K562 (cell line): ENCODE measurements at regions not wholly inside any gene's neighbourhood (a gene's known extent, or its start where the extent isn't known, plus 50 kb on each side); places are given as distances from the start of the nearest gene placed in this dataset.

Source experiments
- ATAC-seq: fragments of 200-7000 bp; cut with Tn5 transposase; 3 replicates; pipeline ENCODE4 v1.9.1; 2020; ENCODE audit warnings: moderate library complexity
- BruUV-seq: library from RNA; stranded (reverse); fragments of 400-500 nt; replicated peaks from 2 replicates; lab custom pipeline; 2021; lab: Mats Ljungman, UMichigan
- CTCF ChIA-PET: fragments of 300-600 bp; formaldehyde crosslinking; extraction: SDS; loops from one replicate; lab custom pipeline; 2021; ENCODE audit warnings: low intra/inter-chr PET ratio; lab: Yijun Ruan, JAX
- POLR2A ChIA-PET: fragments of 300-600, 350-650 bp; sonication (Branson Sonifier 250); formaldehyde crosslinking; extraction: SDS; loops from one replicate; lab custom pipeline; 2021; ENCODE audit warnings: antibody characterized with exemption, inconsistent platforms; lab: Yijun Ruan, JAX
- DNase-seq, 4 experiments: peaks; one replicate each; pipeline versions ENCODE4 v3.0.0 to v3.0.0-alpha.2; 2011 to 2018; ENCODE audit warnings: low spot score in 3 of 4, mixed read lengths in 3 of 4; ENCODE audit errors: extremely low read depth in 1 of 4
- FAIRE-seq: peaks from 2 replicates; lab custom pipeline; 2011; peaks lifted over from hg19 to GRCh38; lab: Jason Lieb, UNC
- H2AFZ ChIP-seq: 2 replicates; pipeline ENCODE4 v1.6.0; 2011; ENCODE audit warnings: low read depth, low read length, control low read depth, inconsistent platforms
- H3K27ac ChIP-seq: fragments of 200-600 bp; 3 replicates; pipeline ENCODE4 v1.8.0; 2011; ENCODE audit warnings: low read depth, mild to moderate bottlenecking, control low read depth, inconsistent platforms, low read length, moderate library complexity, mixed read lengths; ENCODE audit errors: extremely low read depth
- H3K27me3 ChIP-seq, 2 experiments: fragments of 300-600 bp in 1 of 2; 2 replicates in 1 of 2; 3 replicates in 1 of 2; pipeline versions ENCODE4 v1.6.0 to v1.8.0; 2011; ENCODE audit warnings: inconsistent platforms in 2 of 2, low read length in 2 of 2, mild to moderate bottlenecking in 1 of 2, mixed read lengths in 1 of 2, moderate library complexity in 1 of 2; ENCODE audit not compliant: control insufficient read depth in 2 of 2, insufficient read depth in 2 of 2
- H3K36me3 ChIP-seq: fragments of 300-600 bp; 3 replicates; pipeline ENCODE4 v1.8.0; 2011; ENCODE audit warnings: mild to moderate bottlenecking, low read length, inconsistent platforms; ENCODE audit not compliant: control insufficient read depth, insufficient read depth
- H3K4me1 ChIP-seq, 2 experiments: fragments of 200-600 bp in 1 of 2; replicated peaks in 1 of 2; 2 replicates in 1 of 2; 3 replicates in 1 of 2; pipeline versions ENCODE4 v1.5.1 to v1.8.0; 2011; ENCODE audit warnings: inconsistent platforms in 2 of 2, low read length in 2 of 2, mild to moderate bottlenecking in 1 of 2, mixed read lengths in 1 of 2, moderate library complexity in 1 of 2; ENCODE audit not compliant: control insufficient read depth in 2 of 2, insufficient read depth in 2 of 2
- H3K4me2 ChIP-seq: 2 replicates; pipeline ENCODE4 v1.6.1; 2011; ENCODE audit warnings: low read length, control low read depth, inconsistent platforms, mixed read lengths; ENCODE audit not compliant: insufficient read depth
- H3K4me3 ChIP-seq: fragments of 200-600 bp; sonication (generic), shearing (Covaris generic); 2 replicates; pipeline ENCODE4 v1.5.1; 2016; ENCODE audit warnings: control low read depth, inconsistent platforms
- H3K79me2 ChIP-seq: fragments of 200-600 bp; 3 replicates; pipeline ENCODE4 v1.8.0; 2011; ENCODE audit warnings: low read length, inconsistent platforms; ENCODE audit not compliant: control insufficient read depth, insufficient read depth
- H3K9ac ChIP-seq, 2 experiments: 2 replicates each; pipeline versions ENCODE4 v1.6.0 to v1.6.1; 2011; ENCODE audit warnings: low read depth in 2 of 2, low read length in 2 of 2, control low read depth in 1 of 2, inconsistent platforms in 1 of 2, mild to moderate bottlenecking in 1 of 2, mixed read lengths in 1 of 2; ENCODE audit not compliant: insufficient read depth in 1 of 2
- H3K9me1 ChIP-seq: one replicate; pipeline ENCODE4 v1.6.0; 2011; ENCODE audit warnings: inconsistent platforms, mild to moderate bottlenecking, low read length, moderate library complexity; ENCODE audit not compliant: control insufficient read depth, insufficient read depth
- H3K9me3 ChIP-seq: replicated peaks from 2 replicates; pipeline ENCODE4 v1.5.1; 2011; ENCODE audit warnings: low read depth, low read length, inconsistent platforms; ENCODE audit not compliant: control insufficient read depth, insufficient read depth
- H4K20me1 ChIP-seq: replicated peaks from 2 replicates; pipeline ENCODE4 v1.6.1; 2011; ENCODE audit warnings: low read length, inconsistent platforms, mixed read lengths; ENCODE audit not compliant: control insufficient read depth, insufficient read depth
- ARID2 ChIP-seq: fragments of 450-650 bp; IDR thresholded peaks from 2 replicates; pipeline ENCODE4 v1.6.1; 2017; ENCODE audit warnings: antibody characterized with exemption, mild to moderate bottlenecking
- TBP ChIP-seq: optimal IDR thresholded peaks from 2 replicates; pipeline ENCODE3; 2011; ENCODE audit warnings: low read depth, low read length, improper control_type of control experiment
- TEAD1 ChIP-seq, 2 experiments: fragments of 450-650 bp in 1 of 2; sonication (generic) in 1 of 2; formaldehyde crosslinking; IDR thresholded peaks; 2 replicates each; pipeline versions ENCODE4 v1.4.0 to v1.8.0; 2020 to 2022; ENCODE audit warnings: mild to moderate bottlenecking in 2 of 2, missing genetic modification reagents in 1 of 2
- ZFPM2 ChIP-seq: fragments of 250-450 bp; sonication (Bioruptor Pico); IDR thresholded peaks from 2 replicates; pipeline ENCODE4 v1.5.1; 2022; ENCODE audit warnings: mild to moderate bottlenecking
- ZNF184 ChIP-seq: sonication (generic); formaldehyde crosslinking; IDR thresholded peaks from 2 replicates; pipeline ENCODE4 v1.5.0; 2020; ENCODE audit warnings: missing genetic modification reagents
- WGBS: fragments of 100-300 bp; shearing (Covaris generic); methylation state at CpG from one replicate; pipeline ENCODE4 v1.1.6; 2016; ENCODE audit warnings: low coverage, mixed read lengths; ENCODE audit not compliant: insufficient coverage; ENCODE audit errors: missing lambda C conversion rate; 5-methylcytosine and 5-hydroxymethylcytosine counted together
- in situ Hi-C: fragments of 300-500 bp; cut with MboI; formaldehyde crosslinking; loops from 4 replicates; pipeline ENCODE4 v1.15.0; 2018; ENCODE audit warnings: inconsistent platforms, mixed read lengths
- intact Hi-C: fragments of 100-400 bp; cut with micrococcal nuclease; formaldehyde crosslinking; loops from 2 replicates; pipeline ENCODE4 v1.14.2; 2022

DNA sequence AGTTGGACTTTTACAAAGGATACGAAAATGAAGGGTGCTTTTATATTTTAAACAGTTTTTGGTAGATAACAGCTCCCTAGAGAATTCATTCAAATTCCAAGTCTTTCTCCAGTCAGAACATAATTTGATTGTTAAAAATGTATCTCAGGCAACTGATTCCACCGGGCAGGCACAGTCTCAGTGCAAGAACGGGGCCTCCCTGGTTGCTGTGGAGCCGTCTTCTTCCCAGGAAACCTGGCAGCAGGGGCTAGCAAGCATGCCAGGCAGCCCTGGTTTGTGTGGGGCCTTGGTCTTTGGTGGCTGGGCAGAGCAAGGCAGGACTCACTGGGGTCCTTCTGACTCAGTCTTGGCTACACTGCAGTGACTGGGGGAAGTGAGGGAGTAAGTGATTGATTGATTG, 143.5 kb downstream of the NXNL2 start:
- H3K27me3 ChIP-seq: peaks cover 0 to 8% of the 10 kb centered on the region in 2 experiments; a peak in 1 of 5 replicates
- ATAC-seq: no peak
- H2AFZ ChIP-seq: no peak overlapping the region
- in situ Hi-C loops: no loop called here
- no peaks in the 10 kb centered on the region for H3K9me3 ChIP-seq
- no peaks in the 10 kb centered on the region for H4K20me1 ChIP-seq
- ChIA-PET CTCF (no interaction called here), POLR2A (no interaction called here)
- no peak overlapping the region for H3K27ac ChIP-seq
- no peaks in the 10 kb centered on the region for H3K79me2 ChIP-seq
- intact Hi-C loops: no loop called here
- no peaks in the 10 kb centered on the region for H3K36me3 ChIP-seq
- DNase-seq: no peak
- WGBS: 11% methylated on average over 3 of the region's 4 CpGs
- TF ChIP-seq ARID2 (no peak), TEAD1 (CRISPR knock-in tag; IDR thresholded peaks at IDR 0.05) (no peak)
- FAIRE-seq: no peak
- H3K9ac ChIP-seq: no peak overlapping the region
- no peaks in the 10 kb centered on the region for H3K4me1 ChIP-seq
- no peak overlapping the region for H3K4me2 ChIP-seq
- H3K4me3 ChIP-seq: no peak overlapping the region
- H3K9me1 ChIP-seq: no peaks in the 10 kb centered on the region
- BruUV-seq: no TSS peak

- CTCF ChIA-PET: no interaction called here
- DNase-seq (no peak), FAIRE-seq (no peak), ATAC-seq (no peak)
- in situ Hi-C loops: no loop called here
- H3K27ac ChIP-seq: no peak overlapping the region
- H4K20me1 ChIP-seq: no peaks in the 10 kb centered on the region
- H3K27me3 ChIP-seq: peaks cover 0 to 8% of the 10 kb centered on the region in 2 experiments; a peak in 1 of 5 replicates
- H3K4me1 ChIP-seq: no peaks in the 10 kb centered on the region
- H3K79me2 ChIP-seq: no peaks in the 10 kb centered on the region
- no peak overlapping the region for H3K4me2 ChIP-seq
- H2AFZ ChIP-seq: no peak overlapping the region; the same call in 1 of the 2 replicates
- BruUV-seq: no TSS peak
- 26% methylated on average over 5 of the region's 5 CpGs for WGBS
- POLR2A ChIA-PET: interaction anchor here (0.5 kb wide), 1 partner anchor 602 kb away, joined by 3 read pairs; no protein-coding TSS in a partner anchor
- no peak overlapping the region for H3K9ac ChIP-seq
- TF ChIP-seq TBP (no peak), ZNF184 (CRISPR knock-in tag) (no peak), ZFPM2 (CRISPR knock-in tag) (no peak)
- TF ChIP-seq, all 486 proteins: peak for 0
- Histone ChIP-seq H3K9me1 (no peaks in the 10 kb centered on the region), H3K9me3 (no peaks in the 10 kb centered on the region), H3K4me3 (no peak overlapping the region), H3K36me3 (no peaks in the 10 kb centered on the region)
- intact Hi-C loops: loop anchor here (10.0 kb wide), 1 partner anchor 315 kb away; the partner anchor contains the start of gene S1PR3
Observed at GRCh38 chr9:88680041-88680440, 145.1 kb downstream of the NXNL2 start.
